Prostate gland (tissue), 2 donors: ENCODE measurements at regions not wholly inside any gene's neighbourhood (a gene's known extent, or its start where the extent isn't known, plus 50 kb on each side); places are given as distances from the start of the nearest gene placed in this dataset.

Experiments used
- DNase-seq: peaks from one replicate; pipeline ENCODE4 v3.0.0-alpha.2; 2019; ENCODE audit warnings: low spot score
- H3K27ac ChIP-seq, 2 donors: fragments of 200-600 bp; sonication (generic); 2 replicates each; pipeline ENCODE4 v1.5.1; 2017 to 2019
- H3K27me3 ChIP-seq: fragments of 200-600 bp; sonication (generic); replicated peaks from 2 replicates; pipeline ENCODE4 v1.5.1; 2019; ENCODE audit not compliant: insufficient read depth
- H3K36me3 ChIP-seq, 2 donors: fragments of 200-600 bp; sonication (generic); 1 replicate in 1 of 2; 2 replicates in 1 of 2; pipeline versions ENCODE4 v1.5.1 to v1.8.1; 2017 to 2019
- H3K4me1 ChIP-seq: fragments of 200-600 bp; sonication (generic); replicated peaks from 2 replicates; pipeline ENCODE4 v1.5.1; 2019
- H3K4me3 ChIP-seq, 2 donors: fragments of 200-600 bp; sonication (generic); 2 replicates each; pipeline ENCODE4 v1.5.1; 2017 to 2019
- H3K9me3 ChIP-seq: fragments of 200-600 bp; sonication (generic); 2 replicates; pipeline ENCODE4 v1.5.1; 2017
- CTCF ChIP-seq, 4 experiments: fragments of 200-600 bp in 2 of 4; fragments of 450-650 bp in 2 of 4; sonication (generic) in 2 of 4; IDR thresholded peaks; 1 replicate in 3 of 4; 2 replicates in 1 of 4; pipeline ENCODE4 v1.5.1; 2016 to 2019; ENCODE audit warnings: antibody characterized with exemption in 4 of 4, mild to moderate bottlenecking in 2 of 4, moderate library complexity in 2 of 4
- POLR2A ChIP-seq: fragments of 450-650 bp; IDR thresholded peaks from one replicate; pipeline ENCODE4 v1.6.1; 2016; ENCODE audit warnings: antibody characterized with exemption, mild to moderate bottlenecking
- POLR2AphosphoS5 ChIP-seq: sonication (generic); formaldehyde crosslinking; IDR thresholded peaks from one replicate; pipeline ENCODE4 v1.6.1; 2017; ENCODE audit warnings: antibody characterized with exemption
- WGBS: methylation state at CpG from one replicate; pipeline ENCODE4 v1.1.5; 2018; 5-methylcytosine and 5-hydroxymethylcytosine counted together
- intact Hi-C: fragments of 100-400 bp; cut with DNase I; formaldehyde crosslinking; loops from one replicate; pipeline ENCODE4 v1.14.2; 2022

- WGBS, result 36% methylated on average over 3 of the region's 3 CpGs
- intact Hi-C loops, result no loop called here
Measured at GRCh38 chr1:30358500-30358899, 364.9 kb downstream of the MATN1 start.

GRCh38 chr1:30356839-30357238 lies 366.5 kb downstream of the MATN1 start:
- Histone ChIP-seq H3K27me3 (no peaks in the 10 kb centered on the region), H3K4me3 (no peak overlapping the region), H3K9me3 (no peaks in the 10 kb centered on the region), H3K36me3 (no peaks in the 10 kb centered on the region), H3K4me1 (no peaks in the 10 kb centered on the region), H3K27ac (no peak overlapping the region)
- no peak for DNase-seq
- TF ChIP-seq CTCF (IDR thresholded peaks at IDR 0.05), result no peak
- TF ChIP-seq POLR2A, result no peak
- TF ChIP-seq POLR2AphosphoS5, result no peak
- intact Hi-C loops, result no loop called here
- WGBS, result 85% methylated on average over 6 of the region's 6 CpGs

More at GRCh38 chr1:30358500-30358899, 364.9 kb downstream of the MATN1 start:
- no peaks in the 10 kb centered on the region for H3K36me3 ChIP-seq
- H3K4me1 ChIP-seq, result no peaks in the 10 kb centered on the region
- TF ChIP-seq POLR2AphosphoS5 (no peak), CTCF (IDR thresholded peaks at IDR 0.05) (no peak), POLR2A (no peak)
- H3K27ac ChIP-seq, result no peak overlapping the region
- DNase-seq, result no peak
- H3K9me3 ChIP-seq, result no peaks in the 10 kb centered on the region
- H3K27me3 ChIP-seq, result no peaks in the 10 kb centered on the region
- no peak overlapping the region for H3K4me3 ChIP-seq

GRCh38 chr1:30354410-30354809 lies 369.0 kb downstream of the MATN1 start:
- intact Hi-C loops, result no loop called here
- no peaks in the 10 kb centered on the region for H3K36me3 ChIP-seq
- no peak for TF ChIP-seq POLR2AphosphoS5
- no peak for TF ChIP-seq CTCF (IDR thresholded peaks at IDR 0.05)
- no peak for TF ChIP-seq POLR2A
- H3K27me3 ChIP-seq, result no peaks in the 10 kb centered on the region
- no peak overlapping the region for H3K4me3 ChIP-seq
- no peaks in the 10 kb centered on the region for H3K9me3 ChIP-seq
- WGBS, result 0% methylated on average over 1 of the region's 1 CpG
- DNase-seq, result no peak
- no peak overlapping the region for H3K27ac ChIP-seq
- no peaks in the 10 kb centered on the region for H3K4me1 ChIP-seq

- intact Hi-C loops, result no loop called here
- no peak overlapping the region for H3K27ac ChIP-seq
- DNase-seq, result no peak
- TF ChIP-seq POLR2AphosphoS5 (no peak), CTCF (IDR thresholded peaks at IDR 0.05) (peak in 1 of 4 experiments; percentile 19)
- no peaks in the 10 kb centered on the region for H3K27me3 ChIP-seq
- H3K36me3 ChIP-seq, result no peaks in the 10 kb centered on the region
- H3K9me3 ChIP-seq, result no peaks in the 10 kb centered on the region
- H3K4me1 ChIP-seq, result no peaks in the 10 kb centered on the region
- no peak overlapping the region for H3K4me3 ChIP-seq
Measured at GRCh38 chr1:30353637-30354036, 369.7 kb downstream of the MATN1 start.

- no peak for TF ChIP-seq POLR2AphosphoS5
- Histone ChIP-seq H3K4me3 (no peak overlapping the region), H3K4me1 (no peaks in the 10 kb centered on the region), H3K36me3 (no peaks in the 10 kb centered on the region), H3K27ac (no peak overlapping the region), H3K9me3 (no peaks in the 10 kb centered on the region), H3K27me3 (peaks cover 2% of the 10 kb centered on the region)
- 90% methylated on average over 2 of the region's 2 CpGs for WGBS
- intact Hi-C loops, result no loop called here
- DNase-seq, result no peak
Measured at GRCh38 chr1:30348147-30348546, 375.2 kb downstream of the MATN1 start.
